ENCODE measurements at regions not wholly inside any gene's neighbourhood (a gene's known extent, or its start where the extent isn't known, plus 50 kb on each side); places are given as distances from the start of the nearest gene placed in this dataset.

DNA sequence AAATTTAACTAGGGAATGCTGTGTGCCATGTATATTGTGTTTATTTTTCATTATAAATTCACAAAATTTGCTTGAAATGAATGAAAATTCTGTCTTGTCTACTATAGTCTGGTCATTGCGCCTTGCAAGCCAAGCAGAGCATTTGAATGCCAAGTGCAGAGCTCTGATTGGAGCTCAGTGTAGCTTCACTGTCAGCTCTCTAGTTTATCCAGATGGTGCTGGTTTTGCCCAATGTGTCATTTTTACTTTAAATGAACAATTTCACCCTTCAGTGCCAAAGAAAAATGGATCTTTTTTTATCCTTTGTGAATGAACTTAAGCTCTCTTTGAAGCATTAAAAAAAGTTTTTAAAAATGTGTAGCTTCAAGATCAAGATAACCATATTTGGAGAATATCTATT, 225.6 kb upstream of the CACNA2D1 start:
- Histone ChIP-seq H3K4me3 (ENCODE audit: low read length) (no peak overlapping the region), H3K9ac (ENCODE audit: extremely low read depth, low read length, poor library complexity, severe bottlenecking) (no peak overlapping the region), H3K9me3 (ENCODE audit: control insufficient read depth, low read length) (no peaks in the 10 kb centered on the region), H3K27ac (ENCODE audit: low read depth, low read length) (no peak overlapping the region), H3K27me3 (ENCODE audit: control insufficient read depth, insufficient read depth, low read length, poor library complexity, severe bottlenecking) (no peaks in the 10 kb centered on the region), H3K36me3 (ENCODE audit: control insufficient read depth, insufficient read depth, low read length) (no peaks in the 10 kb centered on the region), H3K4me1 (ENCODE audit: control insufficient read depth, insufficient read depth, low read length) (peaks cover 4% of the 10 kb centered on the region)
- Mint-ChIP-seq H3K36me3 (ENCODE audit: low read depth) (no peaks in the 10 kb centered on the region), H3K4me1 (peaks cover 9% of the 10 kb centered on the region), H3K27me3 (ENCODE audit: insufficient read depth) (no peaks in the 10 kb centered on the region), H3K27ac (no peak overlapping the region), H3K9me3 (no peaks in the 10 kb centered on the region), H3K4me3 (no peak overlapping the region)
- 82 to 91% methylated on average over 1 of the region's 1 CpG for WGBS, 2 experiments (ENCODE audit: insufficient coverage in 1 of 2, insufficient read length in 1 of 2)
- no peak for DNase-seq
- TF ChIP-seq, protein P1, sequence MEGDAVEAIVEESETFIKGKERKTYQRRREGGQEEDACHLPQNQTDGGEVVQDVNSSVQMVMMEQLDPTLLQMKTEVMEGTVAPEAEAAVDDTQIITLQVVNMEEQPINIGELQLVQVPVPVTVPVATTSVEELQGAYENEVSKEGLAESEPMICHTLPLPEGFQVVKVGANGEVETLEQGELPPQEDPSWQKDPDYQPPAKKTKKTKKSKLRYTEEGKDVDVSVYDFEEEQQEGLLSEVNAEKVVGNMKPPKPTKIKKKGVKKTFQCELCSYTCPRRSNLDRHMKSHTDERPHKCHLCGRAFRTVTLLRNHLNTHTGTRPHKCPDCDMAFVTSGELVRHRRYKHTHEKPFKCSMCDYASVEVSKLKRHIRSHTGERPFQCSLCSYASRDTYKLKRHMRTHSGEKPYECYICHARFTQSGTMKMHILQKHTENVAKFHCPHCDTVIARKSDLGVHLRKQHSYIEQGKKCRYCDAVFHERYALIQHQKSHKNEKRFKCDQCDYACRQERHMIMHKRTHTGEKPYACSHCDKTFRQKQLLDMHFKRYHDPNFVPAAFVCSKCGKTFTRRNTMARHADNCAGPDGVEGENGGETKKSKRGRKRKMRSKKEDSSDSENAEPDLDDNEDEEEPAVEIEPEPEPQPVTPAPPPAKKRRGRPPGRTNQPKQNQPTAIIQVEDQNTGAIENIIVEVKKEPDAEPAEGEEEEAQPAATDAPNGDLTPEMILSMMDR (conservative IDR thresholded peaks at IDR 0.05) = no peak

DNA sequence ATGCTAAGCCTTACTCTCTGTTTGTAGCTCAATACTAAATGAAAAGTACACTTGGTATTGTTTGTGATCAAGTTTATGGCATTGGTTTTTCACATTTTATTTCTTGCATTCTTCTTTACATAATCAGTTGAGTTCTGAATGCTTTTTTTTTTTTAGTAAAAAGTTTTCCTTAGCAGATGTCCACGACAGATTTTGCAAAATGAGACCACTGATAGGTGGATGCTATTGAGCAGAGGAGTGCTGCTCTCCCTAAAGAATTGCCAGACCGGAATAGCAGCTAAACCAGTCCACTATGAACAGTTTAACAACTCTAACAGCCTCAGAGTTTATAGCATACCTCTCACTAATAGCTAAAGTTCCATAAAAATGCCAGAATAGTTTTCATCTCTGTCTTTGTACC, 225.1 kb upstream of the CACNA2D1 start:
- H3K36me3 ChIP-seq (ENCODE audit: control insufficient read depth, insufficient read depth, low read length) = no peaks in the 10 kb centered on the region
- no peaks in the 10 kb centered on the region for H3K4me1 ChIP-seq (ENCODE audit: control insufficient read depth, insufficient read depth, low read length)
- DNase-seq = no peak
- peaks cover 5% of the 10 kb centered on the region for H3K4me1 Mint-ChIP-seq
- TF ChIP-seq, protein P1 (conservative IDR thresholded peaks at IDR 0.05) = no peak
- H3K9me3 ChIP-seq (ENCODE audit: control insufficient read depth, low read length) = no peaks in the 10 kb centered on the region
- no peaks in the 10 kb centered on the region for H3K36me3 Mint-ChIP-seq (ENCODE audit: low read depth)
- H3K27ac ChIP-seq (ENCODE audit: low read depth, low read length) = no peak overlapping the region
- WGBS, 2 experiments (ENCODE audit: insufficient coverage in 1 of 2, insufficient read length in 1 of 2) = 95 to 100% methylated on average over 1 to 2 of the region's 2 CpGs
- no peaks in the 10 kb centered on the region for H3K9me3 Mint-ChIP-seq
- H3K27ac Mint-ChIP-seq = no peak overlapping the region
- H3K27me3 ChIP-seq (ENCODE audit: control insufficient read depth, insufficient read depth, low read length, poor library complexity, severe bottlenecking) = no peaks in the 10 kb centered on the region
- H3K4me3 ChIP-seq (ENCODE audit: low read length) = no peak overlapping the region
- H3K9ac ChIP-seq (ENCODE audit: extremely low read depth, low read length, poor library complexity, severe bottlenecking) = no peak overlapping the region
- H3K27me3 Mint-ChIP-seq (ENCODE audit: insufficient read depth) = no peaks in the 10 kb centered on the region
- H3K4me3 Mint-ChIP-seq = no peak overlapping the region

DNA sequence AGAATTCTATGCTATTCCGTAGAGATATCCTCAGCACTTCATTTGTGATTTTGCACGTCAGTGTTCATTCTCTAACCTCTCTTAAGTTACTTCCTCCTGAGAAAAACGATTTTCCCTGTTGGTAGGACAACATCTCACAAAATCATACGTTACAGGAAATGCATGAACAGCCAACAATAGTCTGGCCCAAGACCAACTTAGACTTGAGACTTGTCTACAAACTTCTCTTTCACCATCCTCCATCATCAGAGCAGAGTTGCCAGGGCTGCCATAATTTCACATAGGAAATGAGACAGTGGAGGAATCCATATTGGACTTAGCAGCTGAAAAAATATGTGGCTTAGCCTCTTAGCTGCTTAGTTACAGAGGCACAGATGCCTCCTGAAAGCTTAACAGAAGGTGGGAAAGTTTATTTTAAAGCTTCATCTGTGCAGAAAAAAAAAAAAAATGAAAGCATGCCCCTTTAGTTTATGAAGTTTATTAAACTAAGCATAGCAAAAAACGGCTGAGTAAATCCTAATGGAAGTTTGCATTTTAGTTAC, 222.5 kb upstream of the CACNA2D1 start:
- H3K36me3 Mint-ChIP-seq (ENCODE audit: low read depth) = no peaks in the 10 kb centered on the region
- no peaks in the 10 kb centered on the region for H3K9me3 ChIP-seq (ENCODE audit: control insufficient read depth, low read length)
- no peaks in the 10 kb centered on the region for H3K9me3 Mint-ChIP-seq
- no peak overlapping the region for H3K4me3 ChIP-seq (ENCODE audit: low read length)
- H3K27ac ChIP-seq (ENCODE audit: low read depth, low read length) = no peak overlapping the region
- 92 to 94% methylated on average over 4 to 5 of the region's 5 CpGs for WGBS, 2 experiments (ENCODE audit: insufficient coverage in 1 of 2, insufficient read length in 1 of 2)
- H3K9ac ChIP-seq (ENCODE audit: extremely low read depth, low read length, poor library complexity, severe bottlenecking) = no peak overlapping the region
- H3K4me1 ChIP-seq (ENCODE audit: control insufficient read depth, insufficient read depth, low read length) = no peaks in the 10 kb centered on the region
- H3K4me1 Mint-ChIP-seq = no peaks in the 10 kb centered on the region
- no peaks in the 10 kb centered on the region for H3K27me3 Mint-ChIP-seq (ENCODE audit: insufficient read depth)
- no peaks in the 10 kb centered on the region for H3K36me3 ChIP-seq (ENCODE audit: control insufficient read depth, insufficient read depth, low read length)
- no peak for DNase-seq
- H3K27ac Mint-ChIP-seq = no peak overlapping the region
- no peaks in the 10 kb centered on the region for H3K27me3 ChIP-seq (ENCODE audit: control insufficient read depth, insufficient read depth, low read length, poor library complexity, severe bottlenecking)
- TF ChIP-seq, protein P1 (conservative IDR thresholded peaks at IDR 0.05) = no peak
- no peak overlapping the region for H3K4me3 Mint-ChIP-seq
